HG02943 (cell line): ENCODE measurements at regions not wholly inside any gene's neighbourhood (a gene's known extent, or its start where the extent isn't known, plus 50 kb on each side); places are given as distances from the start of the nearest gene placed in this dataset.
"Not testable (repeated sequence)": the region's sequence is repeated elsewhere in the genome, so short reads cannot be mapped to it uniquely, and the experiment has no call there.

Experiments
- ATAC-seq: cut with Tn5 transposase; IDR thresholded peaks from one replicate; pipeline ENCODE4 v1.9.1; 2021; ENCODE audit warnings: mild to moderate bottlenecking, low read depth, moderate library complexity; ENCODE audit not compliant: unreplicated experiment

- ATAC-seq = no peak
These were observed 588.3 kb downstream of the DNAH5 start for GRCh38 chr5:13356226-13356625.

GRCh38 chr5:13354611-13355010, 589.9 kb downstream of the DNAH5 start:
- no peak for ATAC-seq

- no peak for ATAC-seq
These were observed 593.7 kb downstream of the DNAH5 start for GRCh38 chr5:13350767-13351166.

- ATAC-seq = no peak
These were observed 595.9 kb downstream of the DNAH5 start for GRCh38 chr5:13348568-13348967.

- ATAC-seq = no peak
These were observed 598.1 kb downstream of the DNAH5 start for GRCh38 chr5:13346401-13346800.

GRCh38 chr5:13339093-13339492, 605.4 kb downstream of the DNAH5 start:
- ATAC-seq = no peak

GRCh38 chr5:13335026-13335425, 609.5 kb downstream of the DNAH5 start:
- ATAC-seq = not testable (repeated sequence)

GRCh38 chr5:13331585-13331984, 612.9 kb downstream of the DNAH5 start:
- no peak for ATAC-seq

GRCh38 chr5:13328316-13328715, 616.2 kb downstream of the DNAH5 start:
- no peak for ATAC-seq

- ATAC-seq = no peak
These were observed 618.7 kb downstream of the DNAH5 start for GRCh38 chr5:13325765-13326164.

- ATAC-seq = no peak
These were observed 621.7 kb downstream of the DNAH5 start for GRCh38 chr5:13322769-13323168.

- no peak for ATAC-seq
These were observed 626.8 kb downstream of the DNAH5 start for GRCh38 chr5:13317654-13318053.

- no peak for ATAC-seq
These were observed 628.3 kb downstream of the DNAH5 start for GRCh38 chr5:13316176-13316575.

- ATAC-seq = no peak
These were observed 637.0 kb downstream of the DNAH5 start for GRCh38 chr5:13307480-13307879.

- ATAC-seq = no peak
These were observed 641.0 kb downstream of the DNAH5 start for GRCh38 chr5:13303445-13303844.

- no peak for ATAC-seq
These were observed 665.7 kb downstream of the DNAH5 start for GRCh38 chr5:13278811-13279210.

GRCh38 chr5:13278148-13278547, 666.3 kb downstream of the DNAH5 start:
- ATAC-seq = no peak

- ATAC-seq = no peak
These were observed 668.3 kb downstream of the DNAH5 start for GRCh38 chr5:13276156-13276555.

- ATAC-seq = no peak
These were observed 680.8 kb downstream of the DNAH5 start for GRCh38 chr5:13263701-13264100.

- no peak for ATAC-seq
These were observed 691.4 kb downstream of the DNAH5 start for GRCh38 chr5:13253111-13253510.

- ATAC-seq = no peak
These were observed 691.8 kb downstream of the DNAH5 start for GRCh38 chr5:13252699-13253098.

GRCh38 chr5:13251623-13252376, 692.7 kb downstream of the DNAH5 start:
- ATAC-seq = no peak
